Loucy (cell line): ENCODE measurements at regions not wholly inside any gene's neighbourhood (a gene's known extent, or its start where the extent isn't known, plus 50 kb on each side); places are given as distances from the start of the nearest gene placed in this dataset.

Source experiments
- H2AFZ ChIP-seq: fragments of 200-600 bp; sonication (generic); 2 replicates; pipeline ENCODE4 v1.6.0; 2016; ENCODE audit warnings: antibody characterized with exemption, mild to moderate bottlenecking, low read length, moderate library complexity
- H3F3A ChIP-seq: fragments of 200-600 bp; 2 replicates; pipeline ENCODE4 v1.6.0; 2016; ENCODE audit warnings: antibody characterized with exemption, low read depth, mild to moderate bottlenecking
- H3K27me3 ChIP-seq: fragments of 200-600 bp; sonication (generic); 2 replicates; pipeline ENCODE4 v1.6.1; 2014; ENCODE audit warnings: low read length, mild to moderate bottlenecking; ENCODE audit not compliant: insufficient read depth, poor library complexity, severe bottlenecking
- H3K36me3 ChIP-seq: fragments of 200-600 bp; sonication (generic); 2 replicates; pipeline ENCODE4 v1.6.1; 2016; ENCODE audit warnings: low read length; ENCODE audit not compliant: insufficient read depth
- H3K4me1 ChIP-seq: fragments of 200-600 bp; sonication (generic); 2 replicates; pipeline ENCODE4 v1.5.1; 2014; ENCODE audit warnings: low read length, mild to moderate bottlenecking; ENCODE audit not compliant: insufficient read depth, poor library complexity, severe bottlenecking
- H3K4me2 ChIP-seq: fragments of 200-600 bp; sonication (generic); 2 replicates; pipeline ENCODE4 v1.6.0; 2014; ENCODE audit warnings: antibody characterized with exemption, low read length, low read depth, mild to moderate bottlenecking; ENCODE audit not compliant: poor library complexity, severe bottlenecking
- H3K4me3 ChIP-seq: fragments of 200-600 bp; sonication (generic); 2 replicates; pipeline ENCODE4 v1.5.1; 2014; ENCODE audit warnings: low read length, mild to moderate bottlenecking, mixed read lengths; ENCODE audit not compliant: poor library complexity, severe bottlenecking
- H3K79me2 ChIP-seq: fragments of 200-600 bp; sonication (generic); 2 replicates; pipeline ENCODE4 v1.6.1; 2014; ENCODE audit warnings: low read length; ENCODE audit not compliant: insufficient read depth
- H3K9ac ChIP-seq: fragments of 200-600 bp; sonication (generic); 2 replicates; pipeline ENCODE4 v1.6.0; 2014; ENCODE audit warnings: mild to moderate bottlenecking, low read depth, low read length, moderate library complexity; ENCODE audit not compliant: poor library complexity, severe bottlenecking
- H3K9me2 ChIP-seq: fragments of 200-600 bp; sonication (generic); replicated peaks from 2 replicates; pipeline ENCODE4 v1.6.1; 2016; ENCODE audit warnings: low read depth, low read length, mixed read lengths
- H3K9me3 ChIP-seq: fragments of 200-600 bp; sonication (generic); 2 replicates; pipeline ENCODE4 v1.6.1; 2014; ENCODE audit warnings: mild to moderate bottlenecking, antibody characterized with exemption, low read length, low read depth; ENCODE audit not compliant: insufficient read depth
- H4K20me1 ChIP-seq: fragments of 200-600 bp; sonication (generic); 2 replicates; pipeline ENCODE4 v1.6.0; 2014; ENCODE audit warnings: antibody characterized with exemption, low read length, mild to moderate bottlenecking; ENCODE audit not compliant: insufficient read depth, poor library complexity, severe bottlenecking
- CTCF ChIP-seq: fragments of 200-600 bp; sonication (generic); conservative IDR thresholded peaks from 2 replicates; pipeline ENCODE4 v1.5.1; 2014; ENCODE audit warnings: mild to moderate bottlenecking, antibody characterized with exemption, low read length
- EZH2phosphoT487 ChIP-seq: fragments of 200-600 bp; IDR thresholded peaks from 2 replicates; pipeline ENCODE4 v1.6.1; 2018; ENCODE audit warnings: antibody characterized with exemption, mild to moderate bottlenecking, moderate library complexity, borderline replicate concordance

- TF ChIP-seq EZH2phosphoT487 (no peak), CTCF (no peak)
- H3K9ac ChIP-seq: peak overlapping the region; percentile 76
- H3K9me3 ChIP-seq: no peaks in the 10 kb centered on the region
- H2AFZ ChIP-seq: no peak overlapping the region
- no peaks in the 10 kb centered on the region for H3K36me3 ChIP-seq
- no peaks in the 10 kb centered on the region for H3K9me2 ChIP-seq
- peaks cover 85% of the 10 kb centered on the region for H3K4me1 ChIP-seq
- H4K20me1 ChIP-seq: no peaks in the 10 kb centered on the region
- no peak overlapping the region for H3K4me3 ChIP-seq
- H3K27me3 ChIP-seq: no peaks in the 10 kb centered on the region
- H3K79me2 ChIP-seq: no peaks in the 10 kb centered on the region
- peak overlapping the region; percentile 84 for H3K4me2 ChIP-seq
- H3F3A ChIP-seq: peaks cover 24% of the 10 kb centered on the region
Measured at GRCh38 chr1:234841710-234842231, 231.8 kb upstream of the IRF2BP2 start.

DNA sequence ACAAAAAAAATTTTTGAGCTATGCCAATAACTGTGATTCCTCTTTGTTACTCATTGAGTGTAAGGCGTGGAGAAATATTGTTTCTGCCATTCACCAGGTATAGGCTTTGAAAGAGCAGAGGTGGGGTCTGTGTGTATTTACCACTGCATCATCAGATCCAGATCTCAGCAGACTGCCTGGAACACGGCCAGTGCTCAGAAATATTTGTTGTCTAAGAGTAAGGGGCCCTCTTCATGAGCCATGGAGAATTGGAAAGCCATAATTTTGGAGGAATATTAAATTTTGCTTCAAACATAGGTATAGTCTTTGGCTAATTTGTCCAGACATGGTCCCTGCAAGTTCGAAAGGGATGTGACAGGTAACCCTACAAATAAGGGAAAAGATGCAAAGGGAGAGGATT lies 231.3 kb upstream of the IRF2BP2 start:
- Histone ChIP-seq H3K4me2 (peak overlapping the region; percentile 84), H3K27me3 (no peaks in the 10 kb centered on the region), H3F3A (peaks cover 24% of the 10 kb centered on the region), H3K4me3 (no peak overlapping the region), H2AFZ (no peak overlapping the region), H3K9ac (peak overlapping the region; percentile 76), H3K79me2 (no peaks in the 10 kb centered on the region), H3K9me2 (no peaks in the 10 kb centered on the region), H3K36me3 (no peaks in the 10 kb centered on the region), H3K4me1 (peaks cover 87% of the 10 kb centered on the region), H4K20me1 (no peaks in the 10 kb centered on the region), H3K9me3 (no peaks in the 10 kb centered on the region)
- TF ChIP-seq EZH2phosphoT487 (no peak), CTCF (no peak)

- H3K4me3 ChIP-seq: no peak overlapping the region
- no peak overlapping the region for H3K4me2 ChIP-seq
- TF ChIP-seq EZH2phosphoT487 (no peak), CTCF (no peak)
- H3K36me3 ChIP-seq: no peaks in the 10 kb centered on the region
- H3K79me2 ChIP-seq: no peaks in the 10 kb centered on the region
- H3K9ac ChIP-seq: no peak overlapping the region
- peaks cover 87% of the 10 kb centered on the region for H3K4me1 ChIP-seq
- H3F3A ChIP-seq: peaks cover 24% of the 10 kb centered on the region
- no peak overlapping the region for H2AFZ ChIP-seq
- H4K20me1 ChIP-seq: no peaks in the 10 kb centered on the region
- H3K9me3 ChIP-seq: no peaks in the 10 kb centered on the region
- no peaks in the 10 kb centered on the region for H3K27me3 ChIP-seq
- H3K9me2 ChIP-seq: no peaks in the 10 kb centered on the region
Measured at GRCh38 chr1:234840843-234841242, 230.9 kb upstream of the IRF2BP2 start.
